ENCODE measurements at regions not wholly inside any gene's neighbourhood (a gene's known extent, or its start where the extent isn't known, plus 50 kb on each side); places are given as distances from the start of the nearest gene placed in this dataset.
"Not testable (repeated sequence)": the region's sequence is repeated elsewhere in the genome, so short reads cannot be mapped to it uniquely, and the experiment has no call there.

DNA sequence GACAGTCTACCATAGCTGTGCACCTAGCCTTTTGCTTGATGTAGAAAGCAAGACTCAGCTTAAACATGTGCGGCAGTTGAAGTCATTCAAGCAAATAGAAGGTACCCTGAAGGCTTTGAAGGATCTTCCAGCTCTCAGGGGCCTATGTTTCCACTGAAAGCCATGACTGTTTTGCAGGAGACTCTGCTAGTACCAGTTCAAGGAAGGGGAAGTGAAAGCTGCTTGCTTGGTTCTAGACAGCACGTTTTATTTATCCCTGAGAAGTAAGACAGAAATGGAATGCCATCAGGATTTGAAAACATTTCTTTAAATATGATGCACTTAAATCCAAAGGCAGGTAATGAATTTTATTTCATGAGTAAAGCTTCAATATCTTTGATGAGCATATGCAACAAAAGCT, 311.4 kb downstream of the PDCD6IP start:
- no peak for DNase-seq (ENCODE audit: low spot score)

DNA sequence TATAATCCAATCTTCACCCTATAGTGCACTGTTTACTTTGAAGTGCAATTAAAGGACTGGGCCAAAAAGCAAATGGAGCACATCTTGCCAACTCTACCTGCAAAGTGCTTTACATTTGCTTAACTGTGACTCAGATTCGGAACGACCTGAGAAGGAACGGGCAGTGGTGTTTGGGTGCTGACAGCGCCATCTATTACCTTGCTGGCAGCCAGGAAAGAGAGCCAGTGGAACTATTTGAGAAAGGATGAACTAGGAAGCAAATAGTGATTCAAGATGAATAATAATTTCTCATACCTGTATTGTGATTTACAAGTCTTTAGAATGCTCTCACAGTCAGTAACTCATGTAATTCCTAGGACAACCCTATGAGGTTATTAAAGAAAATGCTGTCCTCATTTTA, 312.9 kb downstream of the PDCD6IP start:
- no peak for DNase-seq (ENCODE audit: low spot score)

DNA sequence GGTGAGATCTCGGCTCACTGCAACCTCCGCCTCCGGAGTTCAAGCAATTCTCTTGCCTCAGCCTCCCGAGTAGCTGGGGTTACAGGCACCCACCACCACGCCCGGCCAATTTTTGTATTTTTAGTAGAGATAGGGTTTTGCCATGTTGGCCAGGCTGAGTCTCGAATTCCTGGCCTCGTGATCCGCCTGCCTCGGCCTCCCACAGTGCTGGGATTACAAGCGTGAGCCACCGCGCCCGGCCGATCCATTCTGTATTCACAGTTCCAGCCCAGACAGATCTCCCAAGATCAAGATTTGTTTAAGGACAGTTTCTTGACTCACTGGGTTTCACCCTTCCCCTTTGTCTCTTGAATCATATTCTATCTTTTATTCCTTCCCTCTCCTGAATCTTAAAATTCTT, 313.8 kb downstream of the PDCD6IP start:
- not testable (repeated sequence) for DNase-seq (ENCODE audit: low spot score)

- DNase-seq (ENCODE audit: low spot score) = no peak
These were observed 332.7 kb downstream of the PDCD6IP start for GRCh38 chr3:34131091-34131490.

GRCh38 chr3:34132069-34132692, 333.8 kb downstream of the PDCD6IP start:
- DNase-seq (ENCODE audit: low spot score) = no peak

DNA sequence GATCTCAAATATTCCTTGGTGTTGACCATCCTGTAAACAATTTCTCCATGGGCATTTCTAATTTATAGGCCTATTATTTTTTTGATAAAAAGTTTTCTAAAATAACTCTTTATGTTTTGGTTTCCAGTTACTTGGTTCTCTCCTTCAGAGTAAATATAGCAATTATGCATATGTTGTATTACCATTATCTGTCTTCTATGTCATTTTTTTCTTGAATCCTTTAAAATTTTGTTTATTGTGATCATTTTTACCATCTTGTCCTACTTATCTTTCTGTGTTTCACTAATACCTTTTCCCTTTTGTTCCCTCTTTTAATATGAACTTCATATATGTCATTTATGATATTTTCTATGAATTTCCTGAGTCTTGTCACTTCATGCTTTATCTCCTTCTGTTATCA, 341.1 kb downstream of the PDCD6IP start:
- DNase-seq (ENCODE audit: low spot score) = no peak

- DNase-seq (ENCODE audit: low spot score) = no peak
These were observed 342.2 kb downstream of the PDCD6IP start for GRCh38 chr3:34140616-34141015.

GRCh38 chr3:34141841-34142337, 343.5 kb downstream of the PDCD6IP start:
- DNase-seq (ENCODE audit: low spot score) = no peak

DNA sequence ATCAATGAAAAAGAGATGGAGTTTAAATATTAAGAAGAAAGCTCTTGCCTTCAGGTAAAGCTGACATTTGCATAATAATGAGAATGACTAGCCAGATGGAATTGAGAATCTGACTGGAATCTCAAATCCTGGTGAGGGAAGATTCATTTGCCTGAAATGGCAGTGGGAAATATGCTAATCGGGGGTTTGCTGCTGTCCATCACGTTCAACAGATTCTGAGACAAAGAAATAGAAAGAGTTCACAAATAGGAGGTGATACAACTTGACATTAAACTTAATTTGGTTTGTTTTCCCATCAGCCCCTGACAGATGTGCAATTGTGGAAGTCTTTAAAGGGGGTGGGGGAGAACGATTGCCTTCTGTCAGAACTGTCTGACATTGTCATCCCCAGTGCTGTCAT, 347.4 kb downstream of the PDCD6IP start:
- no peak for DNase-seq (ENCODE audit: low spot score)

DNA sequence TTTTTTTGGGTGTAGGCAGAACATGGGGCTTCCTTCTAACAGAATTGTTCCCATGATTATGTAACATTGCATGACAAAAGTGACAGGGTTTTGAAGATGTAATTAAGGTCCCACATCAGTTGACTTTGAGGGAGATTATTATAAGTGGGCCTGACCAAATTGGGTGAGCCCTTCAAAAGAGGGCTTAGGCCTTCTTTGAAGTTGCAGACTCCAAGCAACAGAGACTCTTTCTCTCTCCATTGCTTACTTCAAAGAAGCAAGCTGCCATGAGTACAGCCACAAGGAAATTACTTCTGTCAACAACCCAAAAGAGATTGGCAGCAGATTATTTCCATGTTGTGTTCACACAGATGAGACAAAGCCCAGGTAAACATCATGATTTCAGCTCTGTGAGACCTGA, 348.2 kb downstream of the PDCD6IP start:
- DNase-seq (ENCODE audit: low spot score) = no peak

- no peak for DNase-seq (ENCODE audit: low spot score)
These were observed 352.6 kb downstream of the PDCD6IP start for GRCh38 chr3:34150992-34151391.

DNA sequence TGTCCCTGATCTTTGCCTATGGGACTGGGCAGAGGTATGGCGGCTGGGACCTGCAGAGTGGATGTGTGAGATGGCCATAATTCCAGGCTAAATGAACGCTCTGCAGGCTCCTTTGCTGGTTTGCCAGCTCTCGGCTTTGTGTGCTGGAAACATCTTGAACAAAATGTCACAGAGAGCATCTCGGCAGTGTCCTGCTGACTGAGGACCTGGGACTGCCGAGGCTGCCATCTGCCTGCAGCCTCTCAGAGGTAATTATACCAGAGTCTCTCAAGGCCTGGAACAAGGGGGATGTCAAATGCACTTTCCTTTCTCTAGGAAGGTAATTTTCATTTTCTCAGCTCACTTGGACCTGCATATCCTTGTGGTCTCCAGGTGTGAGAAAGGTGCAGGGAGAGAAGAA, 354.2 kb downstream of the PDCD6IP start:
- DNase-seq (ENCODE audit: low spot score) = no peak

DNA sequence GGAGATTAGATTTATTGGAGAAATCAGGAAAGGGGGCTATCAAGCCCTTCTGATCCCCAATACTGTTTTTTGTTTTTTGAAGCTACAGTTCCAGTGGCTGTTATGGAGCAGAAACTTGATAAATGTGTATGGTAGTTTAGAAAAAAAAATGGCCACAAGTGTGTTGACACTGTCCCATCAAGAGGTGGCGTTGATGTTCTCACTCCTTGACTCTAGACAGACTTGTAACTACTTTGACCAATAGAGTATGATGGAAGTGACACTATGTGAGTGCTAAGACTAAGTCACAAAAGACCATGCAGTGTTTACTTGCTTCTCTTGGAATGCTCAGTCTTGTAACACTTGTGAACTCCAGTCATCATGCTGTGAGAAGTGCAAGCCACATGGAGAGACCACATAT, 356.7 kb downstream of the PDCD6IP start:
- no peak for DNase-seq (ENCODE audit: low spot score)

DNA sequence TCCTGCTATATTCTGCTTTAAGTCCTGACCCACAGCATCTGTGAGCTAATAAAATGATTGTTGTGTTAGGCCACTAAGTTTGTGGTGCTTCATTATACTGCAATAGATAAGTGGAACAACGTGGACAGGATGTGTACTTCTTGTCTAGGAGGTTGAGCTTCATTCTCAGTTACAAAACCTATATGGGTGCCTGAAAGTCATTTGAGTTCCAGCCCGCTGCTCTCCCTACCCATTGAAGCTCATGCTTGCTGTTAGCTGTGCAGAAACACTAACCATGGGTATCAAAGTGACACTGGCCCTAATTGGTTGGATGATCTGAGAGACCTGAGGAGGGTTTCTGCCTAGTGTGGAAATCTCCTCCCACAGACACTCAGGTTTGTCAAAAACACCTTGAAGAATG, 357.2 kb downstream of the PDCD6IP start:
- DNase-seq (ENCODE audit: low spot score) = no peak

DNA sequence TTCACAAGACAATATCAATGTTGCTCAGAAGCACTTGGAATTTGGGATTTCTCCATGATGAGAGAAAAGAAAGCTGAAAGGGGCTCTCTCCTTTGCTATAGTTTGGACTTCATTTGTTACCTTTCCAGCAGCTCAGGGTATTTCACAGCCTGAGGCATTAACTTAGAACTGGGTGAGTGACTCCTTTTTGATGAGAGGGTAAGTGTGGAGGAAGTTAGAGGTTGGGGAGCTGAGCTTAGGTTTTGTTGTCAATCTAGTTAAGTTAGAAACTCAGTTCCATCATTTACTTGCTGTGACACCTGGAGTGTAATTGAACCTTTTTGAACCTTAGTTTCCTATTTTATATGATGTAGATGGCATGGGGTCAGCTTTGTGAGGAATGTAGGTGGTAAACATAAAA, 359.1 kb downstream of the PDCD6IP start:
- no peak for DNase-seq (ENCODE audit: low spot score)

DNA sequence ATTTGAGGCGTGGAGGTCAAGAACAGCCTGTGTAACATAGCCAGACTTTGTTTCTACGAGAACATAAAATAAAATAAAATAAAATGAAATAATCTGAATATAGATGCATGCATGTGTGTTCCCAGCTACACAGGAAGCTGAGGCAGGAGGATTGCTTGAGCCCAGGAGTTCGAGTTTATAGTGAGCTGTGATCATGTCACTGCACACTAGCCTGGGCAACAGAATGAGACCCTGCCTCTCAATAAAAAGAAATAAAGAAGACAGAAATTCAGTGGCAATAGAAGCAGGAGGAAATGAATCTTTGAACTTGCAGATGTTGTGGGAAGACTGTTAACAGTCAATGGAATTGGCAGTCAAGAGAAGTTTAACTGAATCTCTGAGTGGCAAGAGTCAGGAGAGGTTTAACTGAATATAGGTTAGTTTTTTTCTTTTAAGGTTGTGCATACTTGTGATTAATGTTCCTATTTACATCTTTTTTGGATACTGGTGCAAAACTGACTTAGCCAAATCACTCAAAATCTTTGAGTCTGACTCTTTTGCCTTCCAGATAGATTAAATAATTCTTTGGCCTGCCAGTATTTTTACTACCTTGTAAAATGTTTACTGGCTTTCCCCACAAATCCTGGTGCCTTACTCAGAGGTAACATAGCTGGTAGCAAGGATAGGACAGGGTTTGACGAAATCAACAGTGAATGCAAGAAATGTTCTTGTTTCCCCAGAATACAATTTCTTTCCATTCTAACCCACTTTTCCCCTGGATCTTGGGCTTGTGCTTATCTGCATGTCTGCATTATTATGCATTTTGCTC, 361.4 kb downstream of the PDCD6IP start:
- DNase-seq (ENCODE audit: low spot score) = no peak

DNA sequence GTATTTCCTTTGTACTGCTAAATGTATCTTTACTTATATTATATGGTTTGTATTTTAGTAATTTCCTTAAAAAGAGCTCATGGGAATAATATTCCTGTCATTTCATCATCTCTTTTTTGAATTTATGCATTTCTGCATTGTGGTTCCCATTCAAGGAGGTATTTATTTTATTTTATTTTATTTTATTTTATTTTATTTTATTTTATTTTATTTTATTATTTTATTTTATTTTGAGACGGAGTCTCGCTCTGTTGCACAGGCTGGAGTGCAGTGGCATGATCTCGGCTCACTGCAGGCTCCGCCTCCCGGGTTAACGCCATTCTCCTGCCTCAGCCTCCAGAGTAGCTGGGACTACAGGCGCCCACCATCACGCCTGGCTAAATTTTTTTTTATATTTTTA, 371.2 kb downstream of the PDCD6IP start:
- not testable (repeated sequence) for DNase-seq (ENCODE audit: low spot score)

DNA sequence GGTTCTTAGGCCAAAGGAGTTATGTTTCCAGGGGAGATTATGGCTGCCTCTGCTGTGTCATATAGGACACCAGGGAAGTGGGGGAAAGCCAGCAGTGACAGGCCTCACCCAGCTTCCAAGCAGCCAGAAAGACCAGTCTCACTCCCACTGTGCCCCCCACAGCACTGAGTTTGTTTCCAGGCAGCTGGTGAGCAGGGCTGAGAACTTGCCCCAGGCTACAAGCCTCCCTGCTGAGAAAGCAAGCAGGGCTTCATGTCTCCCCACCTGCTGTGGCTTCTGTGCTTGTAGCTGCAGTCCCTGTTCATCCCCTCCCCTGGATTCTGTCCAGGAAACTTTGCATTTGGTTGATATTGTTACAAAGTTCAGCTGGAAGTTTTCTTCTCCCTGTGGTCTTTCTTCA, 376.3 kb downstream of the PDCD6IP start:
- no peak for DNase-seq (ENCODE audit: low spot score)

DNA sequence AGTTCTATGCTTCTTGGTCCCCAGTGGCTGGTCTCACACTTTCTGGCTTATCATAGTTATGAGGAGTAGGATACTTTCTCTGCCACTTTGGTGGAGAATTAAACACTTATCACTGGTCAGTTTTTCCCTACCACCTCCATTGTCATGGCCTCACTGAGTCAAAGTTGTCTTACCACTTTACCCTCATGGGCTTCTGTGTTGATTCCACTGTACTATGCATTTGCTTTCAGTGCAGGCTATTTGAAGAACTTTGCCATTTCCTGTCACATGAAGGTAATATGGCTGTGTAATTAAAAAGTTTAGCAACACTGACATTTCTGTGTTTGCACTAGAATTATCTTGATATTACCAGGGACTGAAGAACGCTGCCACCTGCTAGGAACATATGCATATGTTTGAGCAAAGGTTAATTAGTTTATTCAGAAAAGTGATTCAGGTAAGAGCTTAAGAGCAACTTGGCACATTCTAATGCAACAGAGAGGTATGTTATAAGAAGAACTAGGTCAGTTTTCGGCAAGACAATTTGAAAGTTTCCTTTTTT, 377.3 kb downstream of the PDCD6IP start:
- DNase-seq (ENCODE audit: low spot score) = no peak

GRCh38 chr3:34176723-34177122, 378.3 kb downstream of the PDCD6IP start:
- no peak for DNase-seq (ENCODE audit: low spot score)

- no peak for DNase-seq (ENCODE audit: low spot score)
These were observed 380.0 kb downstream of the PDCD6IP start for GRCh38 chr3:34178415-34178814.

GRCh38 chr3:34179716-34180115, 381.3 kb downstream of the PDCD6IP start:
- DNase-seq (ENCODE audit: low spot score) = no peak

- no peak for DNase-seq (ENCODE audit: low spot score)
These were observed 382.1 kb downstream of the PDCD6IP start for GRCh38 chr3:34180532-34180931.
